ENCODE measurements at regions not wholly inside any gene's neighbourhood (a gene's known extent, or its start where the extent isn't known, plus 50 kb on each side); places are given as distances from the start of the nearest gene placed in this dataset.
"Not testable (repeated sequence)": the region's sequence is repeated elsewhere in the genome, so short reads cannot be mapped to it uniquely, and the experiment has no call there.

DNA sequence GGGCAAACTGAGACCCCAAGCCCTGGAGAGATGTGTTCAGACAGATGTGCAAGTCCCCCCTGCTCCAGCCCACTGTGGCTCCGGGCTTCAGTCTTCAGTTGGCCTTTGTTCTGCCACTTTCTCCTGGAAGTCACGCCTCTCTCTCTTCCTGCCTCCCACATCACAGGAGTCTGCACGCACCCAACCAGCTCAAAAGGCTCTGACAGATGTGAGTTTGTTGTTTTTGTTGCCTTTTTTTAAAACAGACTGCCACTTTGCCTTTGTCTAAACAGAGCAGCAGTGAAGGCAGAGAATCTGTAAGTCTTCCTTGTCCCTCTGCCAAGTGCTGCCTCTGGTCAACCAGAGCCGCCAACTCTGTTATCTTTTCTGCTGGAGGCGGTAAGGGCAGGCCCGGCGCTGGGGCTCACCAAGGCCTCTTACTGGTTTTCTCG is 149.7 kb downstream of the TFAP2C start:
- no peak for TF ChIP-seq CTCF (IDR thresholded peaks at IDR 0.05; ENCODE audit: insufficient read depth, low read depth, low read length, missing control alignments)
- H3K4me3 ChIP-seq (ENCODE audit: low read depth, low read length), result no peak overlapping the region
- DNase-seq (ENCODE audit: low read depth), result no peak

DNA sequence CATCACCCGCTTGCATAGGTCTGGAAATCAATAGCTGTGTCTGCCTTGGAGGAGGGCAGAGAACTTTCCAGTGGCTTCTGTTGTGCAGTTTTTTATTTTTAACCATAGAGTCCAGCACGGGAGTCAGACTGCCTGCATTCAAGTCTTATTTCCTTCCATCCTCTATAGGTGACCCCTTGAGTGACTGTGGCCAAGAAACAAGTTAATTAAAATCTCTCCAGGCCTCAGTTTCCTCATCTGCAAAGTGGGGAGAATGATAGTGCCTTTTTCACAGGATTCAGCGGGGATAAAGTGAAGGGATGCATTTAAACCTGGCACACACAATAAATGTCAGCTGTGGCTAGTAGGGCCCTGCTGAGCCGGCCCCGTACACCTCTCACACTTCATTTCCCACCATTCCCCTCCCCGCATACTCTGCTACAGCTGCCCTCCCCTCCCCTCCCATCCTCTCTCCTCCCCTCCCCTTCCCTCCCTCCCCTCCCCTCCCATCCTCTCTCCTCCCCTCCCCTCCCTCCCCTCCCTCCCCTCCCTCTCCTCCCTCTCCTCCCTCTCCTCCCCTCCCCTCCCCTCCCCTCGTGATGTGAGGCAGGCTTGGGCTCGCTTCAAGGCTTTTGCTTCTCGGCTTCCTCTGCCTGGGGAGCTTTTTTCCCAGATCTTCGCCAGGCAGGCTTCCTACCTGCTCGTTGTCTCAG is 150.5 kb downstream of the TFAP2C start:
- TF ChIP-seq CTCF (IDR thresholded peaks at IDR 0.05; ENCODE audit: insufficient read depth, low read depth, low read length, missing control alignments), result no peak
- DNase-seq (ENCODE audit: low read depth), result no peak
- H3K4me3 ChIP-seq (ENCODE audit: low read depth, low read length), result no peak overlapping the region

DNA sequence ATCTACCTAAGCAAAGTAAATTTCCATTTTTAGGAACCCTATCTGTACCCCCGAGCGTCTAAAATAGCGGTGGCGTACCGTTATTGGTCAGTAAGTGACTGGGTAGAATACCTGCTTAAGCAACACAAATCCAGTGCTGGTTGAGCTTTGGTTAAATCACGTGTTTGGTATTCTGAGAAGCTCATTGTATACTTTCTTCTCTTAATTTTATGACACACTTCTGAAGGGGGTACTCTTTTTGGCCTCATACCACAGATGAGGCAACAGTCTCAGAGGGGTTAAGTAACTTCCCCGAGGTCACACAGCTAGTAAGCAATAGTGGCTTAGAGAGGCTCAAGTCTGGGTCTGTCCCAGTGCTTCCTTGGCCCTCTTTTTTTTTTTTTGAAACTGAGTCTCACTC is 151.2 kb downstream of the TFAP2C start:
- DNase-seq (ENCODE audit: low read depth), result no peak
- no peak for TF ChIP-seq CTCF (IDR thresholded peaks at IDR 0.05; ENCODE audit: insufficient read depth, low read depth, low read length, missing control alignments)
- H3K4me3 ChIP-seq (ENCODE audit: low read depth, low read length), result no peak overlapping the region

DNA sequence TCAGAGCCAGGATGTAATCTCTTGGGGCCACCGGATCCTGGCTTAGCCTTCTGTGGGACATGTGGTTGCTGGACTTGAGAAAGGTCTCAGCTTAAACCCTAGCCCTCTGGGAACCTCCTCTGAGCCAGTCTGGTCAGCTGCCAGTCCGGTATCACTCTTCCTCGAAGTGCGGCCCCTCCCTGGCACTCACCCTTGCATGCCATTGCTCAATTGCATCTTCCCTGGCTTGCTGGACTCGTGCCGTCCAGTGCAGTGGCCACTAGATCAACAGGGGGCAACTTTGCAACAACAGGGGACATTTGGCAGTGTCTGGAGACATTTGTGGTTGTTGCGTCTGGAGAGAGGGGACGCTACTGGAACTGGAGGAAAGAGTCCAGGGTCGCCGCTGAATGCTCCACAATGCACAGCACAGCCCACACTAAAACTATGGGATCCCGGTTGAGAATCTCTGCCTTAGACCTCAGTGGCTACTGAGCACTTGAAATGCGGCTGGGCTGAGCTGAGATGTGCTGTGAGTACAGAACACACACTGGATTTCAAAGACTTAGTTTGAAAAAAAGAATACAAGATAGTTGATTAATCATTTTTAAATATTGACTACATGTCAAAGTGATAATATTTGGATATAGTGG is 152.1 kb downstream of the TFAP2C start:
- H3K4me3 ChIP-seq (ENCODE audit: low read depth, low read length), result no peak overlapping the region
- TF ChIP-seq CTCF (IDR thresholded peaks at IDR 0.05; ENCODE audit: insufficient read depth, low read depth, low read length, missing control alignments), result no peak
- DNase-seq (ENCODE audit: low read depth), result no peak

DNA sequence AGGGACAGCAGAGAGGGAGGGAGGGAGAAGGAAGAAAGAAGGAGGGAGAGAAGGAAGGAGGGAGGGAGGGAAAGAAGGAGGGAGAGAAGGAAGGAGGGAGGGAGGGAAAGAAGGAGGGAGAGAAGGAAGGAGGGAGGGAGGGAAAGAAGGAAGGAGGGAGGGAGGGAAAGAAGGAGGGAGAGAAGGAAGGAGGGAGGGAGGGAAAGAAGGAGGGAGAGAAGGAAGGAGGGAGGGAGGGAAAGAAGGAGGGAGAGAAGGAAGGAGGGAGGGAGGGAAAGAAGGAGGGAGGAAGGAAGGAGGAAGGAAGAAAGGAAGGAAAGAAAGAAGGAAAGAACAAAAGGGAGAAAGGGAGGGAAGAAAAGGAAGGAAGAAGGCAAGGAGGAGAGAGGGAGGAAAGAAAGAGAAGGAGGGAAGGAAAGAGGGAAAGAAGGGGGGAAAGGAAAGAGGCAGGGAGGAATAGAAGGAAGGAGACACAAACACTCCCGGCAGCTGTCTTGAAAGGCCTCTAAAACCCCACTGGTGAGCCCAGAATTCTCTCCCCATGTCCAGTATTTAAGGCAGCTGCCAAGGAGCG is 153.0 kb downstream of the TFAP2C start:
- H3K4me3 ChIP-seq (ENCODE audit: low read depth, low read length); DNase-seq (ENCODE audit: low read depth): not testable (repeated sequence)

- not testable (repeated sequence) for DNase-seq (ENCODE audit: low read depth); H3K4me3 ChIP-seq (ENCODE audit: low read depth, low read length)
Measured at GRCh38 chr20:56782814-56783213, 153.7 kb downstream of the TFAP2C start.

DNA sequence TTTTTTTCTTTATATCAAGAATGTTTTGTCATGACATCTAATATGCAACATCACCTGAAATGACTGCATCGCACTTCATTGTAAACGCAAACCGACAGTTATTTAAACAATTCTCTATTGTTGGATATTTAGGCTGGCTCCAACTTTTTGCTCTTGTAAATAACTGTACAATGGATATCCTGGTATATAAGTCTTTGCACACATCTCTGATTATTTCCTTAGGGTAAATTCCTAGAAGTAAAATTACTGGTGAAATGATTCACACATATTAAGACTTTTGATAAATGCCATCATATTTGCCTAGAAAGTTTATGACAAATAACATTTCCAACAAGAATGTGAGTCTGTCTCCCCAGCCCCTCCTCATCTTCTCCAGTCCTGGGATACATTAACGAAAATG is 154.7 kb downstream of the TFAP2C start:
- no peak for TF ChIP-seq CTCF (IDR thresholded peaks at IDR 0.05; ENCODE audit: insufficient read depth, low read depth, low read length, missing control alignments)
- DNase-seq (ENCODE audit: low read depth), result no peak
- H3K4me3 ChIP-seq (ENCODE audit: low read depth, low read length), result no peak overlapping the region

- TF ChIP-seq CTCF (IDR thresholded peaks at IDR 0.05; ENCODE audit: insufficient read depth, low read depth, low read length, missing control alignments), result no peak
- H3K4me3 ChIP-seq (ENCODE audit: low read depth, low read length), result no peak overlapping the region
- DNase-seq (ENCODE audit: low read depth), result no peak
Measured at GRCh38 chr20:56786503-56786902, 157.4 kb downstream of the TFAP2C start.
